ENCODE measurements at regions not wholly inside any gene's neighbourhood (a gene's known extent, or its start where the extent isn't known, plus 50 kb on each side); places are given as distances from the start of the nearest gene placed in this dataset.

DNA sequence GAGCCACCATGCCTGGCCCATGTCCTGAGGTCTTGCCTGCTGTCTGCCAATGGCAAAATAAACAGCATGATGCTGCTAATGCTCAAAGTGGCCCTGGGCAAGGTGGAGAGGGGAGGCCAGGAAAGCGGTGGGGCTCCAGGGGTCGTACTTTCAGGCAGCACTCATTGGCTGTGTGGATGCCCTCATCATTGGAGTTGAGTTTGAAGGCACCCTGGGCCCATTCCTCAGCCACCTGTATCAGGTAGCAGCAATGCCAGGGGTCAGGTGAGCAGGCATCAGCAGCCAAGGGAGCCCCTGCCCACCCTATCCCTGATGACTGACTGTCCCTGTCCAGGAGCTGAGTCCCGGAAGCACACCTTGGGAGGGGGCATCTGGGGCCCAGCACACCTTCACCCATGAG lies 902.5 kb upstream of the ZNF722 start:
- TF ChIP-seq ZNF274 (IDR thresholded peaks at IDR 0.05; ENCODE audit: low read depth, low read length) (no peak), YY1 (IDR thresholded peaks at IDR 0.05; ENCODE audit: insufficient read depth, insufficient read length) (no peak), SUZ12 (IDR thresholded peaks at IDR 0.05; ENCODE audit: extremely low read depth, insufficient read depth, insufficient read length) (no peak)
